ENCODE measurements at regions not wholly inside any gene's neighbourhood (a gene's known extent, or its start where the extent isn't known, plus 50 kb on each side); places are given as distances from the start of the nearest gene placed in this dataset.
"Not testable (repeated sequence)": the region's sequence is repeated elsewhere in the genome, so short reads cannot be mapped to it uniquely, and the experiment has no call there.

- no peak for DNase-seq
These were observed 364.4 kb upstream of the INTU start for GRCh38 chr4:127268367-127268766.

- DNase-seq: not testable (repeated sequence)
These were observed 355.7 kb upstream of the INTU start for GRCh38 chr4:127277023-127277422.

GRCh38 chr4:127284236-127284635 is 348.5 kb upstream of the INTU start:
- DNase-seq: no peak

- no peak for DNase-seq
These were observed 341.4 kb upstream of the INTU start for GRCh38 chr4:127291316-127291715.

GRCh38 chr4:127293496-127293895 is 339.3 kb upstream of the INTU start:
- no peak for DNase-seq

GRCh38 chr4:127304356-127304755 is 328.4 kb upstream of the INTU start:
- no peak for DNase-seq

GRCh38 chr4:127307996-127308395 is 324.8 kb upstream of the INTU start:
- DNase-seq: no peak

GRCh38 chr4:127309369-127310102 is 323.2 kb upstream of the INTU start:
- no peak for DNase-seq

GRCh38 chr4:127311371-127311770 is 321.4 kb upstream of the INTU start:
- DNase-seq: no peak

GRCh38 chr4:127311924-127312323 is 320.8 kb upstream of the INTU start:
- no peak for DNase-seq

GRCh38 chr4:127313767-127314166 is 319.0 kb upstream of the INTU start:
- no peak for DNase-seq

- DNase-seq: no peak
These were observed 305.3 kb upstream of the INTU start for GRCh38 chr4:127327491-127327890.

- DNase-seq: no peak
These were observed 297.6 kb upstream of the INTU start for GRCh38 chr4:127335073-127335620.

GRCh38 chr4:127335732-127336131 is 297.0 kb upstream of the INTU start:
- DNase-seq: no peak

- DNase-seq: not testable (repeated sequence)
These were observed 289.6 kb upstream of the INTU start for GRCh38 chr4:127343123-127343522.

GRCh38 chr4:127344071-127344470 is 288.7 kb upstream of the INTU start:
- DNase-seq: no peak

GRCh38 chr4:127347936-127348335 is 284.8 kb upstream of the INTU start:
- DNase-seq: no peak

- DNase-seq: no peak
These were observed 280.3 kb upstream of the INTU start for GRCh38 chr4:127352220-127353113.

- DNase-seq: no peak
These were observed 277.0 kb upstream of the INTU start for GRCh38 chr4:127355743-127356142.

GRCh38 chr4:127357765-127358164 is 275.0 kb upstream of the INTU start:
- DNase-seq: no peak

- no peak for DNase-seq
These were observed 270.1 kb upstream of the INTU start for GRCh38 chr4:127362686-127363085.

- DNase-seq: no peak
These were observed 268.4 kb upstream of the INTU start for GRCh38 chr4:127364397-127364796.

- no peak for DNase-seq
These were observed 267.8 kb upstream of the INTU start for GRCh38 chr4:127364911-127365310.

- DNase-seq: no peak
These were observed 262.2 kb upstream of the INTU start for GRCh38 chr4:127370604-127371003.
